Left renal cortex interstitium (tissue), 4 donors: ENCODE measurements at regions not wholly inside any gene's neighbourhood (a gene's known extent, or its start where the extent isn't known, plus 50 kb on each side); places are given as distances from the start of the nearest gene placed in this dataset.

Experiments used
- DNase-seq, 4 donors: peaks; one replicate each; pipeline ENCODE4 v3.0.0-alpha.2; 2013; ENCODE audit warnings: low read depth in 4 of 4, low spot score in 2 of 4, missing footprints in 1 of 4

GRCh38 chr20:51111290-51111689 is 88.4 kb upstream of the KCNG1 start:
- DNase-seq, result no peak

- DNase-seq, result no peak
Observed at GRCh38 chr20:51108638-51109363, 85.9 kb upstream of the KCNG1 start.

GRCh38 chr20:51106011-51106410 is 83.1 kb upstream of the KCNG1 start:
- no peak for DNase-seq

- DNase-seq, result no peak
Observed at GRCh38 chr20:51104960-51105920, 82.3 kb upstream of the KCNG1 start.

GRCh38 chr20:51100617-51101016 is 77.7 kb upstream of the KCNG1 start:
- no peak for DNase-seq

GRCh38 chr20:51098284-51098810 is 75.4 kb upstream of the KCNG1 start:
- DNase-seq, result no peak

GRCh38 chr20:51097351-51098120 is 74.6 kb upstream of the KCNG1 start:
- DNase-seq, result no peak

- no peak for DNase-seq
Observed at GRCh38 chr20:51096582-51097267, 73.8 kb upstream of the KCNG1 start.

- DNase-seq, result no peak
Observed at GRCh38 chr20:51095633-51096521, 73.0 kb upstream of the KCNG1 start.

- DNase-seq, result no peak
Observed at GRCh38 chr20:51094221-51094620, 71.3 kb upstream of the KCNG1 start.

GRCh38 chr20:51093240-51093763 is 70.4 kb upstream of the KCNG1 start:
- DNase-seq, result no peak

- no peak for DNase-seq
Observed at GRCh38 chr20:51092338-51092737, 69.4 kb upstream of the KCNG1 start.

GRCh38 chr20:51091406-51092195 is 68.7 kb upstream of the KCNG1 start:
- no peak for DNase-seq

GRCh38 chr20:51089840-51090239 is 66.9 kb upstream of the KCNG1 start:
- DNase-seq, result no peak

GRCh38 chr20:51089272-51089781 is 66.4 kb upstream of the KCNG1 start:
- no peak for DNase-seq

GRCh38 chr20:51087266-51087665 is 64.4 kb upstream of the KCNG1 start:
- DNase-seq, result no peak

- DNase-seq, result no peak
Observed at GRCh38 chr20:51085769-51086168, 62.9 kb upstream of the KCNG1 start.
